ENCODE measurements at regions not wholly inside any gene's neighbourhood (a gene's known extent, or its start where the extent isn't known, plus 50 kb on each side); places are given as distances from the start of the nearest gene placed in this dataset.
A peak's percentile ranks its signal among the peaks of the same experiment; 100 is the strongest.

GRCh38 chr5:85604378-85604777 lies 1013.4 kb upstream of the COX7C start:
- Histone ChIP-seq H3K27me3 (replicated peaks in 1 of 4; ENCODE audit: control insufficient read depth in 3 of 4, extremely low read depth in 1 of 4, insufficient read depth in 3 of 4, low read length in 3 of 4) (no peaks in the 10 kb centered on the region), H4K8ac (ENCODE audit: extremely low read depth, insufficient read depth, low read length) (no peak overlapping the region), H3K9me3 (ENCODE audit: insufficient read depth in 2 of 2, low read depth in 1 of 2, low read length in 1 of 2) (no peaks in the 10 kb centered on the region), H3K23me2 (ENCODE audit: low read depth, low read length) (no peaks in the 10 kb centered on the region), H2AK5ac (ENCODE audit: low read depth, low read length) (no peak overlapping the region), H2BK12ac (ENCODE audit: low read depth, low read length) (no peak overlapping the region), H2BK5ac (ENCODE audit: low read depth, low read length) (no peak overlapping the region), H3K14ac (ENCODE audit: insufficient read length) (no peak overlapping the region), H3K23ac (ENCODE audit: insufficient read length) (no peak overlapping the region), H2BK120ac (replicated peaks; ENCODE audit: low read depth, low read length) (no peak overlapping the region), H3K56ac (replicated peaks; ENCODE audit: insufficient read length, low read depth, low read length) (no peak overlapping the region), H3K9ac (replicated peaks in 1 of 4; ENCODE audit: extremely low read depth in 1 of 4, low read depth in 3 of 4, low read length in 3 of 4) (no peak overlapping the region), H3K27ac (ENCODE audit: low read depth, low read length) (no peak overlapping the region), H3K79me2 (ENCODE audit: control insufficient read depth in 1 of 2, insufficient read depth in 2 of 2, low read length in 2 of 2) (no peaks in the 10 kb centered on the region), H2BK20ac (ENCODE audit: low read length) (no peak overlapping the region), H4K20me1 (replicated peaks in 1 of 2; ENCODE audit: control insufficient read depth in 1 of 2, insufficient read depth in 2 of 2, low read length in 2 of 2) (no peaks in the 10 kb centered on the region), H3K4me3 (ENCODE audit: extremely low read depth in 1 of 4, insufficient read depth in 2 of 4, low read depth in 3 of 4, low read length in 4 of 4) (no peak overlapping the region), H3K36me3 (ENCODE audit: control insufficient read depth in 2 of 4, insufficient read depth in 4 of 4, low read length in 3 of 4) (no peaks in the 10 kb centered on the region), H3K79me1 (ENCODE audit: low read depth, low read length) (no peaks in the 10 kb centered on the region), H2AFZ (ENCODE audit: low read length) (peak overlapping the region; percentile 68; the same call in 1 of the 2 replicates), H4K5ac (ENCODE audit: insufficient read length, low read depth, low read length) (no peak overlapping the region), H3K4me1 (replicated peaks in 1 of 4; ENCODE audit: control insufficient read depth in 3 of 4, insufficient read depth in 4 of 4, low read length in 3 of 4) (no peaks in the 10 kb centered on the region), H2BK15ac (ENCODE audit: low read length) (no peak overlapping the region), H3K4me2 (ENCODE audit: insufficient read depth in 1 of 2, low read depth in 2 of 2, low read length in 2 of 2) (no peak overlapping the region), H4K91ac (replicated peaks; ENCODE audit: insufficient read length, low read length) (no peak overlapping the region), H3K4ac (replicated peaks; ENCODE audit: insufficient read length, low read depth, low read length) (no peak overlapping the region), H3K18ac (ENCODE audit: extremely low read depth, low read length) (no peak overlapping the region)
- no peak for FAIRE-seq
- DNase-seq (ENCODE audit: low read depth in 1 of 2, low spot score in 2 of 2): no peak
- CTCF ChIA-PET (ENCODE audit: partially characterized antibody): interaction anchor here (1.5 kb wide), 1 partner anchor 9 kb away, joined by 4 read pairs; no protein-coding TSS in a partner anchor
- WGBS, 2 experiments (ENCODE audit: extremely low coverage in 1 of 2, insufficient coverage in 1 of 2, insufficient read length in 1 of 2, insufficient replicate concordance in 2 of 2, low coverage in 1 of 2, low lambda C conversion rate in 2 of 2, missing lambda C conversion rate in 1 of 2): 100% methylated on average over 1 of the region's 1 CpG; no CpG with 5 or more reads in 1 of the 2 experiments
- POLR2A ChIA-PET (ENCODE audit: partially characterized antibody): no interaction called here
- TF ChIP-seq E2F6 (IDR thresholded peaks at IDR 0.05) (no peak), TAF7 (optimal IDR thresholded peaks at IDR 0.05; ENCODE audit: borderline replicate concordance, low read depth, low read length) (no peak), RNF2 (IDR thresholded peaks at IDR 0.05; ENCODE audit: borderline replicate concordance, low read depth, low read length, missing control alignments, poor library complexity, severe bottlenecking) (no peak), TBP (IDR thresholded peaks at IDR 0.05; ENCODE audit: low read depth, low read length) (no peak), SUZ12 (IDR thresholded peaks at IDR 0.05; ENCODE audit: low read length) (no peak), JUND (IDR thresholded peaks at IDR 0.05; ENCODE audit: low read length) (no peak), TCF12 (IDR thresholded peaks at IDR 0.05; ENCODE audit: low read depth, low read length) (no peak), KDM5A (IDR thresholded peaks at IDR 0.05; ENCODE audit: low read length) (no peak), BCL11A (IDR thresholded peaks at IDR 0.05; ENCODE audit: low read depth in 2 of 2, low read length in 2 of 2) (no peak), ATF3 (IDR thresholded peaks at IDR 0.05; ENCODE audit: insufficient read depth, low read depth, low read length) (no peak), HDAC6 (IDR thresholded peaks at IDR 0.05; ENCODE audit: low read depth, low read length) (no peak), SP2 (IDR thresholded peaks at IDR 0.05; ENCODE audit: low read length) (no peak), GTF2F1 (IDR thresholded peaks at IDR 0.05; ENCODE audit: borderline replicate concordance, low read depth, low read length) (no peak), MAFK (IDR thresholded peaks at IDR 0.05; ENCODE audit: low read depth, low read length) (no peak)

Measured in H1 (cell line).